ENCODE measurements at regions not wholly inside any gene's neighbourhood (a gene's known extent, or its start where the extent isn't known, plus 50 kb on each side); places are given as distances from the start of the nearest gene placed in this dataset.

GRCh38 chr20:63104312-63105181 is 97.8 kb upstream of the BHLHE23 start:
- Histone ChIP-seq H3K27ac (ENCODE audit: low read depth) (no peak overlapping the region), H3K4me1 (ENCODE audit: insufficient read depth) (no peaks in the 10 kb centered on the region), H3K36me3 (ENCODE audit: insufficient read depth) (no peaks in the 10 kb centered on the region), H3K4me3 (ENCODE audit: low read depth, low read length) (no peak overlapping the region)
- 77% methylated on average over 19 of the region's 19 CpGs for WGBS
- DNase-seq (ENCODE audit: extremely low spot score) = no peak

GRCh38 chr20:63103402-63104311 is 96.9 kb upstream of the BHLHE23 start:
- Histone ChIP-seq H3K36me3 (ENCODE audit: insufficient read depth) (no peaks in the 10 kb centered on the region), H3K4me3 (ENCODE audit: low read depth, low read length) (no peak overlapping the region), H3K4me1 (ENCODE audit: insufficient read depth) (no peaks in the 10 kb centered on the region), H3K27ac (ENCODE audit: low read depth) (no peak overlapping the region)
- WGBS = 69% methylated on average over 21 of the region's 21 CpGs
- no peak for DNase-seq (ENCODE audit: extremely low spot score)

- Histone ChIP-seq H3K36me3 (ENCODE audit: insufficient read depth) (no peaks in the 10 kb centered on the region), H3K4me3 (ENCODE audit: low read depth, low read length) (peak overlapping the region; percentile 60), H3K4me1 (ENCODE audit: insufficient read depth) (no peaks in the 10 kb centered on the region), H3K27ac (ENCODE audit: low read depth) (no peak overlapping the region)
- DNase-seq (ENCODE audit: extremely low spot score) = no peak
- 4% methylated on average over 55 of the region's 55 CpGs for WGBS
Measured at GRCh38 chr20:63102721-63103375, 96.1 kb upstream of the BHLHE23 start.

- WGBS = under 1% methylated on average over 100 of the region's 100 CpGs
- no peak for DNase-seq (ENCODE audit: extremely low spot score)
- H3K36me3 ChIP-seq (ENCODE audit: insufficient read depth) = no peaks in the 10 kb centered on the region
- no peak overlapping the region for H3K27ac ChIP-seq (ENCODE audit: low read depth)
- no peaks in the 10 kb centered on the region for H3K4me1 ChIP-seq (ENCODE audit: insufficient read depth)
- peak overlapping the region; percentile 60 for H3K4me3 ChIP-seq (ENCODE audit: low read depth, low read length)
Measured at GRCh38 chr20:63101781-63102720, 95.3 kb upstream of the BHLHE23 start.

GRCh38 chr20:63100926-63101699 is 94.3 kb upstream of the BHLHE23 start:
- Histone ChIP-seq H3K4me3 (ENCODE audit: low read depth, low read length) (no peak overlapping the region), H3K27ac (ENCODE audit: low read depth) (no peak overlapping the region), H3K36me3 (ENCODE audit: insufficient read depth) (no peaks in the 10 kb centered on the region), H3K4me1 (ENCODE audit: insufficient read depth) (no peaks in the 10 kb centered on the region)
- DNase-seq (ENCODE audit: extremely low spot score) = no peak
- 54% methylated on average over 15 of the region's 15 CpGs for WGBS

- DNase-seq (ENCODE audit: extremely low spot score) = no peak
- H3K4me3 ChIP-seq (ENCODE audit: low read depth, low read length) = no peak overlapping the region
- H3K27ac ChIP-seq (ENCODE audit: low read depth) = no peak overlapping the region
- H3K4me1 ChIP-seq (ENCODE audit: insufficient read depth) = no peaks in the 10 kb centered on the region
- WGBS = 39% methylated on average over 14 of the region's 14 CpGs
- no peaks in the 10 kb centered on the region for H3K36me3 ChIP-seq (ENCODE audit: insufficient read depth)
Measured at GRCh38 chr20:63100174-63100925, 93.6 kb upstream of the BHLHE23 start.

- no peaks in the 10 kb centered on the region for H3K4me1 ChIP-seq (ENCODE audit: insufficient read depth)
- H3K27ac ChIP-seq (ENCODE audit: low read depth) = no peak overlapping the region
- no peak overlapping the region for H3K4me3 ChIP-seq (ENCODE audit: low read depth, low read length)
- H3K36me3 ChIP-seq (ENCODE audit: insufficient read depth) = no peaks in the 10 kb centered on the region
- no peak for DNase-seq (ENCODE audit: extremely low spot score)
- WGBS = 33% methylated on average over 22 of the region's 22 CpGs
Measured at GRCh38 chr20:63099456-63100173, 92.9 kb upstream of the BHLHE23 start.

- H3K4me1 ChIP-seq (ENCODE audit: insufficient read depth) = no peaks in the 10 kb centered on the region
- WGBS = 81% methylated on average over 6 of the region's 6 CpGs
- H3K36me3 ChIP-seq (ENCODE audit: insufficient read depth) = no peaks in the 10 kb centered on the region
- H3K27ac ChIP-seq (ENCODE audit: low read depth) = no peak overlapping the region
- DNase-seq (ENCODE audit: extremely low spot score) = no peak
- H3K4me3 ChIP-seq (ENCODE audit: low read depth, low read length) = no peak overlapping the region
Measured at GRCh38 chr20:63098195-63098810, 91.5 kb upstream of the BHLHE23 start.

GRCh38 chr20:63097336-63097831 is 90.6 kb upstream of the BHLHE23 start:
- DNase-seq (ENCODE audit: extremely low spot score) = no peak
- H3K27ac ChIP-seq (ENCODE audit: low read depth) = no peak overlapping the region
- no peaks in the 10 kb centered on the region for H3K4me1 ChIP-seq (ENCODE audit: insufficient read depth)
- H3K36me3 ChIP-seq (ENCODE audit: insufficient read depth) = no peaks in the 10 kb centered on the region
- no peak overlapping the region for H3K4me3 ChIP-seq (ENCODE audit: low read depth, low read length)
- 71% methylated on average over 21 of the region's 21 CpGs for WGBS

GRCh38 chr20:63096681-63097335 is 90.0 kb upstream of the BHLHE23 start:
- 75% methylated on average over 13 of the region's 13 CpGs for WGBS

More at GRCh38 chr20:63096681-63097335, 90.0 kb upstream of the BHLHE23 start:
- no peak for DNase-seq (ENCODE audit: extremely low spot score)
- Histone ChIP-seq H3K36me3 (ENCODE audit: insufficient read depth) (no peaks in the 10 kb centered on the region), H3K4me1 (ENCODE audit: insufficient read depth) (no peaks in the 10 kb centered on the region), H3K4me3 (ENCODE audit: low read depth, low read length) (no peak overlapping the region), H3K27ac (ENCODE audit: low read depth) (no peak overlapping the region)

Measured in urinary bladder (tissue), 3 donors.